HFFc6 (cell line): ENCODE measurements at regions not wholly inside any gene's neighbourhood (a gene's known extent, or its start where the extent isn't known, plus 50 kb on each side); places are given as distances from the start of the nearest gene placed in this dataset.

Experiments used
- DNase-seq: peaks from one replicate; pipeline ENCODE4 v3.0.0-alpha.2; 2018
- H3K27ac Mint-ChIP-seq: 2 replicates; pipeline ENCODE4 v1.8.0; 2020; ENCODE audit warnings: mild to moderate bottlenecking, mixed read lengths
- H3K27me3 Mint-ChIP-seq: 2 replicates; pipeline ENCODE4 v1.8.0; 2021; ENCODE audit warnings: mild to moderate bottlenecking, moderate library complexity, mixed read lengths; ENCODE audit not compliant: insufficient read depth
- H3K36me3 Mint-ChIP-seq: 2 replicates; pipeline ENCODE4 v1.8.0; 2021; ENCODE audit warnings: low read depth, mixed read lengths
- H3K4me1 Mint-ChIP-seq: 2 replicates; pipeline ENCODE4 v1.8.0; 2020; ENCODE audit warnings: low read depth, mixed read lengths
- H3K4me3 Mint-ChIP-seq: 2 replicates; pipeline ENCODE4 v1.8.0; 2020; ENCODE audit warnings: mild to moderate bottlenecking, moderate library complexity, mixed read lengths
- H3K9me3 Mint-ChIP-seq: 2 replicates; pipeline ENCODE4 v1.8.0; 2020; ENCODE audit warnings: mild to moderate bottlenecking, mixed read lengths
- CTCF ChIP-seq: fragments of 200-600 bp; sonication (generic); IDR thresholded peaks from 2 replicates; pipeline ENCODE4 v1.5.0; 2021; ENCODE audit warnings: antibody characterized with exemption, mild to moderate bottlenecking

GRCh38 chr2:83394134-83394904 lies 1064.8 kb downstream of the SUCLG1 start:
- H3K9me3 Mint-ChIP-seq, result peaks cover 13% of the 10 kb centered on the region
- DNase-seq, result no peak
- TF ChIP-seq CTCF, result no peak
- H3K27me3 Mint-ChIP-seq, result no peaks in the 10 kb centered on the region; the same call in 1 of the 2 replicates
- no peak overlapping the region for H3K4me3 Mint-ChIP-seq
- no peaks in the 10 kb centered on the region for H3K36me3 Mint-ChIP-seq
- no peak overlapping the region for H3K27ac Mint-ChIP-seq
- no peaks in the 10 kb centered on the region for H3K4me1 Mint-ChIP-seq

GRCh38 chr2:83388804-83389203 lies 1070.3 kb downstream of the SUCLG1 start:
- H3K27ac Mint-ChIP-seq, result no peak overlapping the region
- TF ChIP-seq CTCF, result no peak
- no peaks in the 10 kb centered on the region for H3K36me3 Mint-ChIP-seq
- no peak for DNase-seq
- no peak overlapping the region for H3K4me3 Mint-ChIP-seq
- no peaks in the 10 kb centered on the region; the same call in 1 of the 2 replicates for H3K27me3 Mint-ChIP-seq
- peaks cover 13% of the 10 kb centered on the region for H3K9me3 Mint-ChIP-seq
- no peaks in the 10 kb centered on the region for H3K4me1 Mint-ChIP-seq

- no peak for TF ChIP-seq CTCF
- Mint-ChIP-seq H3K36me3 (no peaks in the 10 kb centered on the region), H3K27ac (no peak overlapping the region), H3K27me3 (no peaks in the 10 kb centered on the region; the same call in 1 of the 2 replicates), H3K9me3 (peaks cover 23% of the 10 kb centered on the region), H3K4me3 (no peak overlapping the region), H3K4me1 (no peaks in the 10 kb centered on the region)
- DNase-seq, result no peak
Observed at GRCh38 chr2:83386549-83386948, 1072.5 kb downstream of the SUCLG1 start.

- no peaks in the 10 kb centered on the region for H3K4me1 Mint-ChIP-seq
- no peak overlapping the region for H3K4me3 Mint-ChIP-seq
- no peak for DNase-seq
- H3K36me3 Mint-ChIP-seq, result no peaks in the 10 kb centered on the region
- H3K27ac Mint-ChIP-seq, result no peak overlapping the region
- TF ChIP-seq CTCF, result no peak
- no peaks in the 10 kb centered on the region; the same call in 1 of the 2 replicates for H3K27me3 Mint-ChIP-seq
- peaks cover 32% of the 10 kb centered on the region for H3K9me3 Mint-ChIP-seq
Observed at GRCh38 chr2:83378921-83379320, 1080.2 kb downstream of the SUCLG1 start.

- Mint-ChIP-seq H3K36me3 (no peaks in the 10 kb centered on the region), H3K4me3 (no peak overlapping the region), H3K4me1 (no peaks in the 10 kb centered on the region), H3K9me3 (peaks cover 21% of the 10 kb centered on the region), H3K27me3 (no peaks in the 10 kb centered on the region), H3K27ac (no peak overlapping the region)
- no peak for TF ChIP-seq CTCF
- DNase-seq, result no peak
Observed at GRCh38 chr2:83376731-83377130, 1082.3 kb downstream of the SUCLG1 start.
